HEK293T (cell line): ENCODE measurements at regions not wholly inside any gene's neighbourhood (a gene's known extent, or its start where the extent isn't known, plus 50 kb on each side); places are given as distances from the start of the nearest gene placed in this dataset.

Experiments
- CTCF ChIA-PET: fragments of 350-600 bp; formaldehyde crosslinking; extraction: SDS; loops from one replicate; lab custom pipeline; 2021; ENCODE audit warnings: antibody characterized with exemption, inconsistent platforms; lab: Yijun Ruan, JAX
- POLR2A ChIA-PET: fragments of 350-600 bp; formaldehyde crosslinking; extraction: SDS; loops from one replicate; lab custom pipeline; 2020; ENCODE audit warnings: antibody characterized with exemption, inconsistent platforms; lab: Yijun Ruan, JAX
- DNase-seq: peaks from one replicate; pipeline ENCODE4 v3.0.0; 2012; ENCODE audit warnings: mixed read lengths; ENCODE audit errors: extremely low spot score
- ARNT ChIP-seq: fragments of 450-650 bp; IDR thresholded peaks from 2 replicates; pipeline ENCODE4 v1.6.1; 2017; ENCODE audit warnings: mild to moderate bottlenecking
- BHLHE40 ChIP-seq: fragments of 450-650 bp; IDR thresholded peaks from 2 replicates; pipeline ENCODE4 v1.6.1; 2016; ENCODE audit warnings: mild to moderate bottlenecking, moderate library complexity, borderline replicate concordance
- CTBP1 ChIP-seq: fragments of 450-650 bp; IDR thresholded peaks from 2 replicates; pipeline ENCODE4 v1.6.1; 2016; ENCODE audit warnings: borderline replicate concordance
- ELF4 ChIP-seq: fragments of 450-650 bp; IDR thresholded peaks from 2 replicates; pipeline ENCODE4 v1.6.1; 2017; ENCODE audit warnings: antibody characterized with exemption
- FOXA1 ChIP-seq: fragments of 450-650 bp; IDR thresholded peaks from 2 replicates; pipeline ENCODE4 v1.6.1; 2016; ENCODE audit warnings: mild to moderate bottlenecking
- FOXK2 ChIP-seq: fragments of 450-650 bp; IDR thresholded peaks from 2 replicates; pipeline ENCODE4 v1.6.1; 2016; ENCODE audit warnings: mild to moderate bottlenecking
- FOXM1 ChIP-seq: fragments of 450-650 bp; IDR thresholded peaks from 2 replicates; pipeline ENCODE4 v1.6.1; 2017; ENCODE audit warnings: mild to moderate bottlenecking, borderline replicate concordance
- HDGF ChIP-seq: fragments of 450-650 bp; IDR thresholded peaks from 2 replicates; pipeline ENCODE4 v1.6.1; 2017; ENCODE audit warnings: antibody characterized with exemption, borderline replicate concordance
- L3MBTL2 ChIP-seq: fragments of 450-650 bp; conservative IDR thresholded peaks from 2 replicates; pipeline ENCODE4 v1.6.1; 2016; ENCODE audit warnings: mild to moderate bottlenecking
- LEF1 ChIP-seq: fragments of 450-650 bp; IDR thresholded peaks from 2 replicates; pipeline ENCODE4 v1.6.1; 2017; ENCODE audit warnings: mild to moderate bottlenecking, borderline replicate concordance
- NFRKB ChIP-seq: fragments of 450-650 bp; IDR thresholded peaks from 2 replicates; pipeline ENCODE4 v1.6.1; 2016; ENCODE audit warnings: mild to moderate bottlenecking, moderate library complexity
- SP1 ChIP-seq: fragments of 450-650 bp; IDR thresholded peaks from 2 replicates; pipeline ENCODE4 v1.6.1; 2017
- SUZ12 ChIP-seq: fragments of 450-650 bp; IDR thresholded peaks from 2 replicates; pipeline ENCODE4 v1.6.1; 2016; ENCODE audit warnings: mild to moderate bottlenecking
- TARDBP ChIP-seq: fragments of 450-650 bp; IDR thresholded peaks from 2 replicates; pipeline ENCODE4 v1.6.1; 2016
- ZNF384 ChIP-seq: fragments of 450-650 bp; IDR thresholded peaks from 2 replicates; pipeline ENCODE4 v1.6.1; 2016
- TF ChIP-seq, protein P1 (sequence below): fragments of 450-650 bp; IDR thresholded peaks from 2 replicates; pipeline ENCODE4 v1.6.1; 2016

DNA sequence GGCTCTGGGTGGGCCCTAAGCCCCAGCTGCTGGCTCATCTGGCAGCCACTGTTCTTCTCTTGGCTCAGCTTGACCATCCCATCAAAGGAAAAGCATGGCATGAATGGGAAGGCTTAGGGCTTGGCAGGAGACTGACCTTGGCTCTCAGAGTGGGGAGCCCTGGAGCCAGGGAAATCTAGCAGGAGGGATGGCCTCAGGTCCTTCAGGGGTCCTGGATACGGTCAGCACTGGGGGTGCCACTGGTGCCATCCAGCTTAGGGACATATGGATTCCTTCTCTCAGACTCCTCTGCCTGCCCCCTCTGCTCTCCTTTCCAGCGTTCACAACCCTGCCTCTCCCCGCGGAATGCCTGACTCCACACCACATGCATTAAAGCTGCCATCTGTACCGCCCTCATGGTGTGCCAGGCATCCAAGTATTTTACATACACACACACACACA is 165.5 kb upstream of the HAAO start:
- TF ChIP-seq FOXM1 (no peak), ZNF384 (no peak), BHLHE40 (no peak), TARDBP (no peak), FOXA1 (no peak), SP1 (no peak), NFRKB (no peak), FOXK2 (no peak), ARNT (no peak), L3MBTL2 (no peak), LEF1 (no peak), HDGF (no peak), SUZ12 (no peak)
- CTCF ChIA-PET: no interaction called here
- POLR2A ChIA-PET: no interaction called here
- no peak for DNase-seq

DNA sequence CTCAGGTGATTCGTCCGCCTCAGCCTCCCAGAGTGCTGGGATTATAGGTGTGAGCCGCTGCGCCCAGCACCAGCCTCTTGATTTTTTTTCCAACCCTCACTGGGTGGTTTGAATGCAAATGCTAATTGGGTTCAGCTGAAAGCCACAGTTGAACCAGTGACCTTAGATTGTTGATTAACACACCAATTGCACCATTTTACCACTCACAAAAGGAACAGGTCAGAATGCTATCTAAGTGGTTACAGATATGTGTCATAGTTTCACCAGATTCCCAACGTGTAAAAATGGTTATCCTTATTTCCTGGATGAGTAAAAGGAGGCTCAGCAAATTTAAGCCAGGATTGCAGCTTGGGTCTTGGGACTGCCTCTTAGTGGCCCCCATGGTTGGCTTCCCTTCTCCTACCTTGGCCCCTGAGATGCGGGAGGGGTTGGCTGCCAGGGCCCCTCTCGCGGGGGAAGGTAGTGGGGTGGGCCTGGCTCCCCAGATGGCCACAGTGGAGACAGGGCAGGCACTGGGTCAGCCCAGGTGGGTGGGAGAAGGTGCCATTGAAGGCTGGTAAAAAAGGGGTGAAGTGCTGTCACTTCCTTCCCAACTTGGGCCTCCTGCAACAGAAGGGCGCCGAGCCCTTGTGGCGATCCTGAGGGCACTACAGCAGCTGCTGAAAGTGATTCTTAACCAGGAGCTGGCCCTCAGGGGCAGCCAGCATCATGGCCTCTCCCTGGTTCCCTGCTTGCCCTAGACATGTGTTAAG is 164.9 kb upstream of the HAAO start:
- no peak for DNase-seq
- POLR2A ChIA-PET: no interaction called here
- TF ChIP-seq SP1 (no peak), FOXA1 (no peak), HDGF (no peak), TARDBP (no peak), BHLHE40 (no peak), L3MBTL2 (no peak), NFRKB (no peak), ZNF384 (no peak), FOXM1 (no peak), SUZ12 (no peak), FOXK2 (no peak), ARNT (no peak), ELF4 (no peak), LEF1 (no peak), CTBP1 (no peak)
- TF ChIP-seq, protein P1, sequence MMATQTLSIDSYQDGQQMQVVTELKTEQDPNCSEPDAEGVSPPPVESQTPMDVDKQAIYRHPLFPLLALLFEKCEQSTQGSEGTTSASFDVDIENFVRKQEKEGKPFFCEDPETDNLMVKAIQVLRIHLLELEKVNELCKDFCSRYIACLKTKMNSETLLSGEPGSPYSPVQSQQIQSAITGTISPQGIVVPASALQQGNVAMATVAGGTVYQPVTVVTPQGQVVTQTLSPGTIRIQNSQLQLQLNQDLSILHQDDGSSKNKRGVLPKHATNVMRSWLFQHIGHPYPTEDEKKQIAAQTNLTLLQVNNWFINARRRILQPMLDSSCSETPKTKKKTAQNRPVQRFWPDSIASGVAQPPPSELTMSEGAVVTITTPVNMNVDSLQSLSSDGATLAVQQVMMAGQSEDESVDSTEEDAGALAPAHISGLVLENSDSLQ: no peak
- CTCF ChIA-PET: no interaction called here

DNA sequence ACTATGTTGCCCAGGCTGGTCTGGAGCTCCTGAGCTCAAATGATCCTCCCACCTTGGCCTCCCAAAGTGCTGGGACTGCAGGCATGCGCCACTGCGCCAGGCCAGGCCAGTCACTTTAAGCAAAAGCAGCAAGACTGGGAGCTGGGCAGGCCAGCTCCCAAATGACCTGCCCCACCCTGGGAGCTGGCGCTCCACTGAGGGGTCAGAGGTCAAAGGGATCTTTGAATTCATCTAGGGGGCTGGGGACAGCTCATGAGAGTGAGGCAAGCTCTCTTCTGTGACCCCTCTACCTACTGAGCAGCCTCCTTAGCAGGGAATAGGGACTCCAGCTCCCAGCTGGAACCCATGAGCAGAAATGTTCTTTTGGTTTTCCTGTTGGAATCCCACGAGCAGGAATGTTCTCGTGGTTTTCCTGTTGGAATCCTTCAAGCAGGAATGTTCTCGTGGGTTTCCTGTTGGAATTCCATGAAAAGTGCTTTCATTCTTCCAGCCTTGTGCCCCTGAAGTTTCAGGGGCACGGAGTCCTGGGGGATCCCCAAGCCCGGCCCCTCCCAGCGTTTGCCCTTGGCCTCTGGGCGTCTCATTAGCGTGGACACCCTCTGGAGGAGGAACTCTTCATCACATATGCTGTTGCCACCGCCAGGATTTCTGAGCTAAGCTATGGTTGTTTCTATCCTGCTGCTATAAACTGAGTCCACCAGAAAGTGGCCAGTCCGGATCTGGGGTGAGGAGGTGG is 162.0 kb upstream of the HAAO start:
- CTCF ChIA-PET: no interaction called here

DNA sequence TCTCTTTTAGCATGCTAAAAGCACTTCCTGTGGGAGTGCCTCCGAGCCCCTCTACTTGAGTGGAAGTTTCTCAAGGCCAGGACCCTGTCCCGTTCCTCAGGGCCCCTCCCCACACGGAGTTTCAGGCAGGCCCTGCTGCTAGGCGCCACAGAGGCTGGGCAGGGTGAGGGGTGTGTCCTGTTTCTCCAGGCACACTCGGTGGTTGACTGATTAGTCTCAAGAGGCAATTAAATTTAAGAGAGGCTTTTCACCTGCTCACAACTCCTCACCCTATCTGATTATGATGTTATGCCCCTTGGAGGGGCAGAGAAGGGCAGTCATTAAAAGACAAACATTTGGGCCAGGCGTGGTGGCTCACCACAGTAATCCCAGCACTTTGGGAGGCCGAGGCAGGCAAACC is 160.8 kb upstream of the HAAO start:
- ChIA-PET POLR2A (no interaction called here), CTCF (no interaction called here)
- TF ChIP-seq ARNT (no peak), SP1 (no peak), TARDBP (no peak), HDGF (no peak), FOXA1 (no peak), L3MBTL2 (no peak), SUZ12 (no peak), BHLHE40 (no peak), FOXK2 (no peak), FOXM1 (no peak)
- DNase-seq: no peak

More for the DNA sequence above, 162.0 kb upstream of the HAAO start:
- no peak for TF ChIP-seq FOXM1
- no peak for TF ChIP-seq FOXA1
- no peak for TF ChIP-seq HDGF
- no peak for TF ChIP-seq ELF4
- TF ChIP-seq, protein P1: no peak
- TF ChIP-seq NFRKB: no peak
- TF ChIP-seq TARDBP: no peak
- TF ChIP-seq SP1: no peak
- TF ChIP-seq L3MBTL2: no peak
- no peak for TF ChIP-seq CTBP1
- no peak for TF ChIP-seq SUZ12
- no peak for TF ChIP-seq ARNT
- TF ChIP-seq FOXK2: no peak
- TF ChIP-seq ZNF384: no peak
- TF ChIP-seq LEF1: no peak
- no peak for DNase-seq
- POLR2A ChIA-PET: interaction anchor here (1.3 kb wide), 1 partner anchor 273 kb away, joined by 3 read pairs; no protein-coding TSS in a partner anchor

DNA sequence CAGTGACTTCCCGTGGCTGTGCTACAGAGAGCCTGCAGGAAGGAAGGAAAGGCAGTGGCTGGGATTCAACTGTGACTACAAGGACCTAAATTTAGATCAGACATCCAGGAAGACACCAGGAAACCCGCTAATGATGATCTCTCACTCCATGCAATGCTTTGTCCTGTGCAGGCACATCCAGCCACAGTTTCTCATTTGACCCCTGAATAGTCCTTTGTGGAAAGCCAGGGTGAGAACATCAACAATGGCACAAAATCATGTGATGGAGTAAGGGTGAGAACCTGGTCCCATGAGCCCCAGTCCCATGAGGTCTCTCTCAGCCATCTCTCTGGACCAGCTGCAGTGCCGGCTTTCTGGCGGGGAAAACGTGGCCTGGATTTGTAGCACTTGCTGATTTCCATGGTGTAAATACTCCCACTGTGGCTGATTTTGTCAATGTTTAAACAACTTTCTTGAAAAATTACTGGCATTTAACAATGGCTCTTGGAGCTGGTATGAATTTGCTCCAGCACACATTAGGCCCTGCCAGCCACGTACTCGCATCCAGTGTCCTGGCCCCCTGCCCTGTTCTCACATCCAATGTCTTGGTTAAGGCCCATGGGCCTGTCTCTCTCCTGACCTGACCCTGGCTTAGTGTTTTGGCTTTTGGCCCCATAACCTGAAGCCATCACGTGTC is 159.0 kb upstream of the HAAO start:
- no peak for TF ChIP-seq ARNT
- TF ChIP-seq FOXA1: no peak
- TF ChIP-seq L3MBTL2: no peak
- no peak for TF ChIP-seq TARDBP
- no peak for TF ChIP-seq SUZ12
- TF ChIP-seq CTBP1: no peak
- no peak for TF ChIP-seq HDGF
- no peak for TF ChIP-seq FOXK2
- no peak for TF ChIP-seq BHLHE40
- no peak for TF ChIP-seq NFRKB
- TF ChIP-seq SP1: no peak
- TF ChIP-seq, protein P1: no peak
- TF ChIP-seq LEF1: no peak
- no peak for TF ChIP-seq FOXM1
- TF ChIP-seq ZNF384: no peak
- TF ChIP-seq ELF4: no peak
- ChIA-PET POLR2A (no interaction called here), CTCF (no interaction called here)
- DNase-seq: no peak
